Neuronal stem cell (in vitro differentiated cells): ENCODE measurements at regions not wholly inside any gene's neighbourhood (a gene's known extent, or its start where the extent isn't known, plus 50 kb on each side); places are given as distances from the start of the nearest gene placed in this dataset.

Source experiments
- DNase-seq: peaks from one replicate; pipeline ENCODE4 v3.0.0-alpha.2; 2013; ENCODE audit warnings: low spot score
- H2AFZ ChIP-seq: one replicate; pipeline ENCODE4 v1.6.1; 2013; ENCODE audit warnings: mild to moderate bottlenecking, low read length, inconsistent platforms
- H2AK5ac ChIP-seq: 2 replicates; pipeline ENCODE4 v1.6.1; 2013; ENCODE audit warnings: low read depth, mild to moderate bottlenecking, inconsistent platforms, low read length, moderate library complexity, mixed read lengths
- H2BK120ac ChIP-seq: 2 replicates; pipeline ENCODE4 v1.6.1; 2013; ENCODE audit warnings: low read depth, mild to moderate bottlenecking, inconsistent platforms, low read length, moderate library complexity, mixed read lengths
- H2BK12ac ChIP-seq: one replicate; pipeline ENCODE4 v1.6.1; 2013; ENCODE audit warnings: low read length, inconsistent platforms
- H2BK15ac ChIP-seq: 2 replicates; pipeline ENCODE4 v1.6.1; 2013; ENCODE audit warnings: mild to moderate bottlenecking, low read length, inconsistent platforms, mixed read lengths
- H2BK5ac ChIP-seq: one replicate; pipeline ENCODE4 v1.6.1; 2013; ENCODE audit warnings: inconsistent platforms, mild to moderate bottlenecking, low read length, moderate library complexity
- H3K14ac ChIP-seq: one replicate; pipeline ENCODE4 v1.6.1; 2013; ENCODE audit warnings: low read length, inconsistent platforms
- H3K18ac ChIP-seq: 2 replicates; pipeline ENCODE4 v1.6.1; 2013; ENCODE audit warnings: low read length, inconsistent platforms
- H3K23ac ChIP-seq: 2 replicates; pipeline ENCODE4 v1.6.1; 2013; ENCODE audit warnings: low read depth, mild to moderate bottlenecking, mixed read lengths, low read length, inconsistent platforms; ENCODE audit not compliant: poor library complexity
- H3K27ac ChIP-seq: replicated peaks from 3 replicates; pipeline ENCODE4 v1.5.1; 2013; ENCODE audit warnings: low read length, inconsistent platforms
- H3K27me3 ChIP-seq, 3 experiments: 2 replicates each; pipeline ENCODE4 v1.6.1; 2013; ENCODE audit warnings: low read length in 3 of 3, mild to moderate bottlenecking in 2 of 3, inconsistent platforms in 1 of 3, low read depth in 1 of 3, mixed read lengths in 1 of 3, moderate library complexity in 1 of 3; ENCODE audit not compliant: control insufficient read depth in 3 of 3, insufficient read depth in 3 of 3
- H3K36me3 ChIP-seq, 2 donors: replicated peaks in 1 of 2; 2 replicates each; pipeline ENCODE4 v1.6.1; 2013; ENCODE audit warnings: low read length in 2 of 2; ENCODE audit not compliant: control insufficient read depth in 2 of 2, insufficient read depth in 2 of 2
- H3K4ac ChIP-seq: 2 replicates; pipeline ENCODE4 v1.6.1; 2013; ENCODE audit warnings: inconsistent platforms, mild to moderate bottlenecking, low read length, moderate library complexity
- H3K4me1 ChIP-seq, 2 donors: 1 replicate in 1 of 2; 2 replicates in 1 of 2; pipeline ENCODE4 v1.6.1; 2013; ENCODE audit warnings: low read length in 2 of 2, low read depth in 1 of 2; ENCODE audit not compliant: control insufficient read depth in 2 of 2, insufficient read depth in 1 of 2
- H3K4me2 ChIP-seq: one replicate; pipeline ENCODE4 v1.6.1; 2013; ENCODE audit warnings: mild to moderate bottlenecking, low read length, inconsistent platforms; ENCODE audit not compliant: insufficient read depth, poor library complexity, severe bottlenecking
- H3K4me3 ChIP-seq, 2 donors: 2 replicates each; pipeline ENCODE4 v1.5.1; 2013; ENCODE audit warnings: low read length in 2 of 2, mild to moderate bottlenecking in 2 of 2, inconsistent platforms in 1 of 2, moderate library complexity in 1 of 2
- H3K79me1 ChIP-seq: one replicate; pipeline ENCODE4 v1.6.1; 2013; ENCODE audit warnings: low read depth, mild to moderate bottlenecking, inconsistent platforms, low read length, moderate library complexity
- H3K9ac ChIP-seq: one replicate; pipeline ENCODE4 v1.6.1; 2013; ENCODE audit warnings: mild to moderate bottlenecking, low read depth, low read length, inconsistent platforms; ENCODE audit not compliant: poor library complexity
- H3K9me3 ChIP-seq, 2 donors: replicated peaks in 1 of 2; 2 replicates each; pipeline versions ENCODE3 to v1.6.1; 2013; ENCODE audit warnings: low read length in 2 of 2, mild to moderate bottlenecking in 2 of 2, inconsistent platforms in 1 of 2, low read depth in 1 of 2, mixed read lengths in 1 of 2, moderate library complexity in 1 of 2; ENCODE audit not compliant: control insufficient read depth in 2 of 2, insufficient read depth in 1 of 2
- H4K8ac ChIP-seq: one replicate; pipeline ENCODE4 v1.6.1; 2013; ENCODE audit warnings: low read depth, mild to moderate bottlenecking, inconsistent platforms, low read length, moderate library complexity
- H4K91ac ChIP-seq: one replicate; pipeline ENCODE4 v1.6.1; 2013; ENCODE audit warnings: low read length, low read depth, mild to moderate bottlenecking, inconsistent platforms; ENCODE audit not compliant: poor library complexity
- WGBS, 2 donors: extraction: QIAGEN DNeasy Blood & Tissue Kit; methylation state at CpG; one replicate each; pipeline ENCODE4 v1.1.7; 2013; ENCODE audit warnings: missing lambda C conversion rate in 2 of 2, mixed read lengths in 1 of 2; ENCODE audit not compliant: insufficient read length in 2 of 2, insufficient replicate concordance in 1 of 2; ENCODE audit errors: extremely low coverage in 2 of 2; 5-methylcytosine and 5-hydroxymethylcytosine counted together

- no CpG with 5 or more reads among the region's 2 CpGs for WGBS, 2 donors
- no peak overlapping the region for H4K8ac ChIP-seq
- no peaks in the 10 kb centered on the region for H3K9me3 ChIP-seq
- no peaks in the 10 kb centered on the region for H3K79me1 ChIP-seq
- no peak overlapping the region for H2AFZ ChIP-seq
- no peak overlapping the region for H2BK5ac ChIP-seq
- H3K4me3 ChIP-seq: no peak overlapping the region
- H2BK15ac ChIP-seq: no peak overlapping the region
- no peak overlapping the region for H3K18ac ChIP-seq
- no peak overlapping the region for H3K4ac ChIP-seq
- no peaks in the 10 kb centered on the region for H3K4me1 ChIP-seq
- DNase-seq: no peak
- no peaks in the 10 kb centered on the region for H3K36me3 ChIP-seq
- H3K14ac ChIP-seq: no peak overlapping the region
- no peak overlapping the region for H3K4me2 ChIP-seq
- H3K27me3 ChIP-seq: no peaks in the 10 kb centered on the region
- no peak overlapping the region for H3K27ac ChIP-seq
- no peak overlapping the region for H4K91ac ChIP-seq
- H2AK5ac ChIP-seq: no peak overlapping the region
- no peak overlapping the region for H3K9ac ChIP-seq
- no peak overlapping the region for H3K23ac ChIP-seq
- H2BK120ac ChIP-seq: no peak overlapping the region
- H2BK12ac ChIP-seq: no peak overlapping the region
Observed at GRCh38 chr6:102525336-102525735, 1131.8 kb downstream of the GRIK2 start.

GRCh38 chr6:102520966-102521365 is 1127.5 kb downstream of the GRIK2 start:
- no peak overlapping the region for H3K18ac ChIP-seq
- no peak overlapping the region for H2BK12ac ChIP-seq
- H2AFZ ChIP-seq: no peak overlapping the region
- no peak overlapping the region for H4K8ac ChIP-seq
- H3K9ac ChIP-seq: no peak overlapping the region
- no peaks in the 10 kb centered on the region for H3K36me3 ChIP-seq
- no peaks in the 10 kb centered on the region for H3K9me3 ChIP-seq
- no peak overlapping the region for H2BK120ac ChIP-seq
- no peak overlapping the region for H3K4ac ChIP-seq
- H3K27ac ChIP-seq: no peak overlapping the region
- H2AK5ac ChIP-seq: no peak overlapping the region
- no peak for DNase-seq
- no peak overlapping the region for H3K23ac ChIP-seq
- no peaks in the 10 kb centered on the region for H3K27me3 ChIP-seq
- no peak overlapping the region for H3K14ac ChIP-seq
- no peak overlapping the region for H2BK5ac ChIP-seq
- H4K91ac ChIP-seq: no peak overlapping the region
- H3K79me1 ChIP-seq: no peaks in the 10 kb centered on the region
- H3K4me2 ChIP-seq: no peak overlapping the region
- no peak overlapping the region for H3K4me3 ChIP-seq
- no peaks in the 10 kb centered on the region for H3K4me1 ChIP-seq
- WGBS, 2 donors: no CpG with 5 or more reads among the region's 2 CpGs
- H2BK15ac ChIP-seq: no peak overlapping the region

GRCh38 chr6:102517506-102517905 is 1124.0 kb downstream of the GRIK2 start:
- H2AFZ ChIP-seq: no peak overlapping the region
- H3K4me3 ChIP-seq: no peak overlapping the region
- no peak overlapping the region for H4K8ac ChIP-seq
- no peak overlapping the region for H2BK15ac ChIP-seq
- H2BK120ac ChIP-seq: no peak overlapping the region
- no peaks in the 10 kb centered on the region for H3K27me3 ChIP-seq
- no peak overlapping the region for H3K18ac ChIP-seq
- no peaks in the 10 kb centered on the region for H3K36me3 ChIP-seq
- H2BK5ac ChIP-seq: no peak overlapping the region
- H3K23ac ChIP-seq: no peak overlapping the region
- no peak overlapping the region for H4K91ac ChIP-seq
- H3K9me3 ChIP-seq: no peaks in the 10 kb centered on the region
- no CpG with 5 or more reads among the region's 3 CpGs for WGBS, 2 donors
- H3K4me2 ChIP-seq: no peak overlapping the region
- no peak overlapping the region for H3K4ac ChIP-seq
- no peak overlapping the region for H3K27ac ChIP-seq
- no peak overlapping the region for H2AK5ac ChIP-seq
- H2BK12ac ChIP-seq: no peak overlapping the region
- no peak overlapping the region for H3K14ac ChIP-seq
- no peaks in the 10 kb centered on the region for H3K79me1 ChIP-seq
- no peak for DNase-seq
- H3K9ac ChIP-seq: no peak overlapping the region
- peaks cover 0 to 3% of the 10 kb centered on the region in 2 donors for H3K4me1 ChIP-seq

GRCh38 chr6:102501615-102502014 is 1108.1 kb downstream of the GRIK2 start:
- Histone ChIP-seq H3K79me1 (no peaks in the 10 kb centered on the region), H4K91ac (no peak overlapping the region), H3K27me3 (no peaks in the 10 kb centered on the region), H3K9me3 (no peaks in the 10 kb centered on the region), H3K4me1 (no peaks in the 10 kb centered on the region), H3K9ac (no peak overlapping the region), H3K4ac (no peak overlapping the region), H2BK15ac (no peak overlapping the region), H3K4me3 (no peak overlapping the region), H3K14ac (no peak overlapping the region), H3K4me2 (no peak overlapping the region), H2BK5ac (no peak overlapping the region), H2BK120ac (no peak overlapping the region), H4K8ac (no peak overlapping the region), H2AK5ac (no peak overlapping the region), H3K36me3 (no peaks in the 10 kb centered on the region), H2BK12ac (no peak overlapping the region), H2AFZ (no peak overlapping the region), H3K18ac (no peak overlapping the region), H3K27ac (no peak overlapping the region), H3K23ac (no peak overlapping the region)
- no CpG with 5 or more reads among the region's 1 CpG for WGBS, 2 donors
- DNase-seq: no peak
